Activated T-helper 1 cell treated with anti-CD3 and anti-CD28 coated beads, Interleukin-12 subunit alpha, Interleukin-12 subunit beta, Interleukin-2, Interleukin-4 antibody, amounts not matched to agents 30 ng/mL and 10 ng/mL and 1 ng/mL, durations not matched to agents 14 hours and 24 hours and 36 hours (primary cell): ENCODE measurements at regions not wholly inside any gene's neighbourhood (a gene's known extent, or its start where the extent isn't known, plus 50 kb on each side); places are given as distances from the start of the nearest gene placed in this dataset.
A peak's percentile ranks its signal among the peaks of the same experiment; 100 is the strongest.

Experiments
- DNase-seq: peaks from one replicate; pipeline ENCODE4 v3.0.0; 2021; ENCODE audit warnings: low spot score
- H3K27ac Mint-ChIP-seq: one replicate; pipeline ENCODE4 v1.8.0; 2021; ENCODE audit warnings: mild to moderate bottlenecking, mixed read lengths
- H3K27me3 Mint-ChIP-seq: one replicate; pipeline ENCODE4 v1.8.0; 2022; ENCODE audit warnings: mild to moderate bottlenecking, moderate library complexity, mixed read lengths; ENCODE audit not compliant: insufficient read depth
- H3K36me3 Mint-ChIP-seq: one replicate; pipeline ENCODE4 v1.8.0; 2021; ENCODE audit warnings: low read depth, mixed read lengths
- H3K4me1 Mint-ChIP-seq: one replicate; pipeline ENCODE4 v1.8.0; 2021; ENCODE audit warnings: low read depth, mixed read lengths
- H3K4me3 Mint-ChIP-seq: one replicate; pipeline ENCODE4 v1.8.0; 2021; ENCODE audit warnings: mild to moderate bottlenecking, moderate library complexity, mixed read lengths
- H3K9me3 Mint-ChIP-seq: one replicate; pipeline ENCODE4 v1.8.0; 2021; ENCODE audit warnings: mixed read lengths
- intact Hi-C: fragments of 100-400 bp; cut with micrococcal nuclease; formaldehyde crosslinking; loops from one replicate; pipeline ENCODE4 v1.15.1; 2024

DNA sequence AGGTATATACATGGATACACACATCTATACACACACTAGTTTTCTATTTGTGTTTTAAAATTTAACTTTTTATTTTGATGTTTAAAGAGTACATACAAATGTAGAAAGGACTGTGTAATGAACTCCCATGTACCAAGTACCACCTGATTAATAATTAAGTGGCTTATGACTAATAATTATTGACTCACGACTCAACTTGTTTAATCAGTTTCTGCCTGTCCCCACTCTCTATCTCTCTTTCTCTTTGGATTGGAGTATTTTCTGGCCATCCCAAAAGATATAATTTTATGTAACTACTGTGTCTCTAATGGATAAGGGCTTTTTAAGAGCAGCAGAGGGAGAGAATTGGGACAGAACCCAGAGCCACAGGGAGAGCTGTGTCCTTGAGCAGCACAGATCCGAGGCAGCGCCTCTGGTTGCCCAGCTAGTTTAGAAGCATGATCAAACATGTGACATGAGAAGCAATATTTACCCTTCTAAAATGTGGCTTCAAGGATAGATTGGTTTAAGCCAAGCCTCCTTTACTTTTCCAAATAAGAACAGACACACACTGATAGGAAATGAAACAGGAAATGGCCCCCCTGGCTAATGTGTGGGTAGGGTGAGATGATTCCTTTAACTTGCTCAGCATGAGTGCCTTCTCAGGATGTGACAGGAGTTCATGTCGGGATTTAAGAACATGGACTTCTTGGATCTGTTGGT is 81.0 kb downstream of the ERMARD start:
- Mint-ChIP-seq H3K27me3 (no peaks in the 10 kb centered on the region), H3K4me1 (peaks cover 5% of the 10 kb centered on the region), H3K9me3 (no peaks in the 10 kb centered on the region), H3K4me3 (no peak overlapping the region), H3K36me3 (no peaks in the 10 kb centered on the region), H3K27ac (no peak overlapping the region)
- DNase-seq = no peak
- intact Hi-C loops = no loop called here

DNA sequence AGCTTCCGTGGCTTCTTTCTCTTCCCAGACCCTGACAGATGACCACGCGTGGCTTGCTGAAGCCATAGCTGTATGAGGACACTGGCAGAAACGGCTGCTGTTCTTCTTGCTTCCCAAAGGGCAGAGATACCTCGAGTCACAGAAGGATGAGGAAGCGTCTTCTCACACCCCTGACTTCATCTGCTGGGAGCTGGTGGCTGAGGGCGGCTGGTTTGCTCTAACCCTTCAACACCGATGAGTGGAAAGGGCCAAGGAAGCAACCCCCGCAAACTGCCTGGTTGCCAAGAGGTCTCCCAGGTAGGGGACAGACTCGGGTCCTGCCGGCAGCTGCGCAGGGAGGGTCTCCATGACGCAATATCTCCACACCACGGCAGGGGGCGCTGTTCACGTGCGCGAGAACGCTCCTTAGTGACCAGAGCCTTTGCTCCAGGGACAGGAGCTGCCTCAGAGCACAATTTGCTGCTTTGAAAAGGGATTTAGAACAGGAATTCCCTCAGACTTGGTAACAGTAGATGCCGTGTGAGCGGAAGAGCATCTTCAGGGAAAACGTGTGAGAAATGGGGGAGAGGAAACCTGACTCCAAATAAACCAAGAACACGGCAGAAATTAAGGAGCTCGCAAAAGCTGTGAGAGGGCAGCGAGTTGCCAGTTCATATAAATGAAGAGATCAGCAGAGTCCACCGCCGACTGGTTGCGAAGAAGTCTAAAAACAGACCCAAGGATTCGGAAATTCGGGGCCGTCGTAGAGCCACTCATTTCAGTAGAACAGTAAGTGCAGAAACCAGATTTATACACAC is 80.2 kb downstream of the ERMARD start:
- Mint-ChIP-seq H3K4me1 (peaks cover 5% of the 10 kb centered on the region), H3K9me3 (no peaks in the 10 kb centered on the region), H3K27me3 (no peaks in the 10 kb centered on the region), H3K4me3 (no peak overlapping the region), H3K27ac (no peak overlapping the region), H3K36me3 (no peaks in the 10 kb centered on the region)
- intact Hi-C loops = loop anchor here (1.0 kb wide), 4 partner anchors 99 to 699 kb away; no protein-coding TSS in a partner anchor
- DNase-seq = peak; percentile 45
